ENCODE measurements at regions not wholly inside any gene's neighbourhood (a gene's known extent, or its start where the extent isn't known, plus 50 kb on each side); places are given as distances from the start of the nearest gene placed in this dataset.

DNA sequence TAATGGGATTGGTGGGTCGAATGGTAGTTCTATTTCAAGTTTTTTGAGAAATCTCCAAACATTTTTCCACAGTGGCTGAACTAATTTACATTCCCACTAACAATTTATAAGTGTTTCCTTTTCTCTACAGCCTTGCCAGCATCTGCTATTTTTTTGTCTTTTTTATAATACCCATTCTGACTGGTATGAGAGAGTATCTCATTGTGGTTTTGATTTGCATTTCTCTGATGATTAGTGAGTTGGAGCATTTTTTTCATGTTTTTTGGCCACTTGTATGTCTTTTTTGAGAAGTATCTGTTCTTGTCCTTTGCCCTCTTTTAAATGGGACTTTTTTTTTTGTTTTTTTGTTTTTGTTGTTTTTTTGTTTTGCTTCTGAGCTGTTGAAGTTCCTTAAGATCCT is 200.0 kb upstream of the GK2 start:
- TF ChIP-seq, protein P1, sequence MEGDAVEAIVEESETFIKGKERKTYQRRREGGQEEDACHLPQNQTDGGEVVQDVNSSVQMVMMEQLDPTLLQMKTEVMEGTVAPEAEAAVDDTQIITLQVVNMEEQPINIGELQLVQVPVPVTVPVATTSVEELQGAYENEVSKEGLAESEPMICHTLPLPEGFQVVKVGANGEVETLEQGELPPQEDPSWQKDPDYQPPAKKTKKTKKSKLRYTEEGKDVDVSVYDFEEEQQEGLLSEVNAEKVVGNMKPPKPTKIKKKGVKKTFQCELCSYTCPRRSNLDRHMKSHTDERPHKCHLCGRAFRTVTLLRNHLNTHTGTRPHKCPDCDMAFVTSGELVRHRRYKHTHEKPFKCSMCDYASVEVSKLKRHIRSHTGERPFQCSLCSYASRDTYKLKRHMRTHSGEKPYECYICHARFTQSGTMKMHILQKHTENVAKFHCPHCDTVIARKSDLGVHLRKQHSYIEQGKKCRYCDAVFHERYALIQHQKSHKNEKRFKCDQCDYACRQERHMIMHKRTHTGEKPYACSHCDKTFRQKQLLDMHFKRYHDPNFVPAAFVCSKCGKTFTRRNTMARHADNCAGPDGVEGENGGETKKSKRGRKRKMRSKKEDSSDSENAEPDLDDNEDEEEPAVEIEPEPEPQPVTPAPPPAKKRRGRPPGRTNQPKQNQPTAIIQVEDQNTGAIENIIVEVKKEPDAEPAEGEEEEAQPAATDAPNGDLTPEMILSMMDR (IDR thresholded peaks at IDR 0.05) = no peak
- TF ChIP-seq POLR2A (IDR thresholded peaks at IDR 0.05) = no peak
